ENCODE measurements at regions not wholly inside any gene's neighbourhood (a gene's known extent, or its start where the extent isn't known, plus 50 kb on each side); places are given as distances from the start of the nearest gene placed in this dataset.
"Not testable (repeated sequence)": the region's sequence is repeated elsewhere in the genome, so short reads cannot be mapped to it uniquely, and the experiment has no call there.

DNA sequence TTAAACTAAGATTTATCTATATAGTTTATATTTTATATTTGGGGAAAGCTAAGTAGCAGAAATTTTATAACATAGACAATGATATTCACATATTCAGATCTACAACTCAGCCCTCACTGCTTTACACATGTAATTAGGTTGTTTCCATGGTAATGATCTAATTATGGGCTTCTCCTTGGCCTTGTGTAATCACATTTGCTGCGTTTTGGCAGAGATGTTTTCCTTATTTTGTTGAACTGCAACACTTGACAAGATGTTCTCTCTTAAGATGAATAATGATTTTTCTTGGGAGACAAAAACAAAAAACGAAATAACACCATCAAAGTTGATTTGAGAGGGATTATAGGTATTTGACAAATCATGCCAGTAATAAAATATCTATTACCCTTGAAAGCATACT, 635.6 kb upstream of the TBL1XR1 start:
- no peak for DNase-seq

DNA sequence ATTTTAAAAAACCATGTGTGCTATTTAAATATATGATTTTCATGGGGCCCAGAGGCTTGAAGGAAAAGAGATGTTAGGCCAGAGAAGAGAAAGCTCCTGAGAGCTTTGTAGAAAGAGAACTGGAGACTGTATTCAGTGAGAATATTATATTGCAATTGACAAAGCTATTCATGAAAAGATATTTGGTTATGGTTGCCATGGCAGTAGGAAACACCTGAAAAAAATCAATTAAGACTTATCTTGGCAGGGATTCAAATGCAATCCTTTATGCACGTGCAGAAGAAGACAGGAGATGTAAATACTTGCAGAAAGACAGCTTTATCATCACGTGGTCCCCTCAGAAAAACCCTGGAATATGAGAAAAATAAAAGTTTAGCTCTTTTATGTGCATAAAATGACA, 636.0 kb upstream of the TBL1XR1 start:
- DNase-seq: no peak

DNA sequence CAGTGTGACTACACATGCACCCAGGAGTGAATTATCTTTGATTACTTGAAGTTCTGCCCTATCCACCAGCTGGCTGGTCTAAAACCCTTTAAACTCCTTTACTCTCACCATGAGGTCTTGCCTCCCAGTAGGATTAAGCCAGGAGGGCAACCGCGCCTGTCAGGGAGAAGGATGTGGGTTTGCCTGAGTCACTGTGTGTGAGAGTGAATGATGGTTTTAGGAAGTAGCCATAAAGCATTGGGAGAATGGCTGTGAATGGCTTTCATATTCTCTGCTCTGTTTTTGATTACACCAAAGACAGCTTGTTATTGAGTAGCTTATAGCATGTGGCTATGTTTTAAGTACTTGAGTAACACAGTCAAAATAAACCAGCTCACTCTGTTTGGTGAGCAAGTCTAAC, 637.7 kb upstream of the TBL1XR1 start:
- DNase-seq: peak; percentile 79 to 86

DNA sequence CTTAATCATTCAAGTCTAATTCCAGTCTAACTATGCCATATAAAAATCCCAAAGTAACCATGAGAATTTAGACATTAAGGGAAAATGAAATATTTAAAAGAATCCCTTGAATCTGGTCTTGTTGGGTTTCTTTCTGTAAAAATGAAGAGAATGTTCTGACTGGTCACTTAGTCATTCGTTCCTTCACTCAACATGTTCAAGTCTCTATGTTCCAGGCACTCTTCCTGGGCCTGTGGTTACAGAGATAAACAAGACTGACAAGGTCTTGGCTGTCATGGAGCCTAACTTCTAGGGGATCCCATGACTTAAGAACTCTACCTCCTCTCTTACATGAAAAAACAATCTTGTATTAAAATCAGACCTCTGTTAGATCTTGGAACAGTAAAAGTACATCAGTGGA, 638.6 kb upstream of the TBL1XR1 start:
- DNase-seq: no peak

DNA sequence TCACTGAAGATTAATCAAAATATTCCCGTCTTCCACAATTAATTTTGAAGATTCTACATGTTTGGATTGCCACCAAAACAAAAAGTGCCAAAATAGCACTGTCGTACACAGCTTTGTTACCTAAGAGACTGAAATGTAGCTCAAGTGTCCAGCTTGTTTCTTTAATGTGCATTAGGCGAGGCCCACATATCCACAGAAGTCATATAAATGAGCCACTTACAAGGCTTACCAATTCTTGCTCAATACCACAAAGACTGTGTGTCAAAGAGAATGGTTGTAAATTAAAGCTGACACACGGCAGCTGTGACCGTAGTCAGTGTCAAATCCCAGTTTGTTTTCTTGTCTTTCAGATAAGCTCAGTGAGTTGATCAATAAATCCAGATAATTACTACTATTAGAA, 639.4 kb upstream of the TBL1XR1 start:
- no peak for DNase-seq

DNA sequence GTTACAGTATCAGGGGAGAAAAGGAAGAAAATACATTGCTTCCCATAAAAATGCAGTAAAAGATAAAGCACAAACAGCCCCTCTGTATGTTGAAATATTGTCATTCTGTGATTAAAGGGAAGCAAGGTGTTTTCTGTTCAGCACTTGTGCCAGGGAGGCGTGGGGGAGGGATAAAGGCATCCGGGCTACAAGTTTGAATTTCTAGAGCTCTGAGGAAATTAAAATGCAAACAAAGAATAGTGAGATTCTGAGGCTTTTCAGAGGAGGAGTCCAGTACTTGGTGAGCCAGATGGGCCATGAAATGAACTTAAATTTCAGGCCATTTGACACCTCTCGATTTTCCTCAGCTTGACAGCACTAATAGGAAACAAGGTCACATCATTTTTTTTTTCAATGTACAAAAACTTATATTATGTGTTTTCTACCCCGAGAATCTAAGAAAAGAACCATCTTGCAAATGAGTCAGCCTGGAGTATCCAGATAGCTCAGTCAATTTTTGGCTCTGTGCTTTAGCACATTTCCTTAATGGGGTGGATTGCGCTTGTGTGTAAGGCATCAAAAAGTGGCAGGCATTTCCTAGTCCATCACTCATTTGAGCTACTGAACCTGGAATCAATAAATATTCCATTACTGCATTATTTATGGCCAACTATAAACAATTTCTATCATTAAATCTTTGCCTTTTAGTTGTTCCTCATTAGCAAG, 640.8 kb upstream of the TBL1XR1 start:
- no peak for DNase-seq

DNA sequence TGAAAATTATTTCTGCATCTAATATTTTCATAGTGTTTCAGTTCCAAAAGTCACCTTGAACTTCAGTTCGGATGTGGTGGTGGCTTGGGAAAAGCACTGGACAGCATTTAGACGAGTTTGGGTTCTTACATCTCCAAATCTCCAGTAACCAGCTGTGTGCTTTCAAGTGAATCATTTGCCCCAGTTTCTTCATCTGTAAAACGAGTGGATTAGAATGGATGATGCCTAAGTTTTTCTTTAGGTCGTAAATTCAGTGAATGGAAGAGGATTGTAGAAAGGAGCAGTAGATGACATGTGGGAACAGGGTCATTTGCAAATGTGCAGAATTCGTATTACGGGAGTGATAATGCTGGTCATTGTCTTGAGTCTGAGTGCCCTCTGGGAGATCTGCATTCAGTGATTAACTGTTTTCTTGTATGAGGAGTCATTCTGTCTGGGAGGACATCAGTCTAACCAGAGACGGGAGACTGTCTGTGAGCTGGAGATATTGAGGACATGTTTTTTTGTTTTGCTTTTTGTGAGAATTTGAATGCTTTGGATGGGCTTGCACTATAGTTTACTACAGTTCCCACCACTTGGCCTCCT, 641.6 kb upstream of the TBL1XR1 start:
- no peak for DNase-seq

DNA sequence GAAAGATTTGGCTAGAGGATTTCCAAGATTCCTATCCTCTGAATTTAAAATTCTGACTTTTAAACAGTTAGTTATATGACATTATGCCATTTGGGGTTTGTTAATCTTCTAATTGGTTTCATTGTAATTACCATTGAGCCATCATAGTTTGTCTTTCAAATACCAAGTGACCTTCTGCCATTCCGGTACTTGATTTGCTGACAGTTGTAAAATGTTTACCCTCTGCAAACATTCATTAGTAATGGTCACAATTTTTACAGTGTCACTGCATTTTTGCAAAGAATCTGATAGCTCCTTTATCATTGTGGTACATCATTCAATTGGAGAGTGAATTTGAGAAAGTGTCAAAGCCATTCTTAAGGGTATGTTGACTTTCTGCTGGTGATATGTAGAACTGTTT, 645.0 kb upstream of the TBL1XR1 start:
- DNase-seq: no peak

DNA sequence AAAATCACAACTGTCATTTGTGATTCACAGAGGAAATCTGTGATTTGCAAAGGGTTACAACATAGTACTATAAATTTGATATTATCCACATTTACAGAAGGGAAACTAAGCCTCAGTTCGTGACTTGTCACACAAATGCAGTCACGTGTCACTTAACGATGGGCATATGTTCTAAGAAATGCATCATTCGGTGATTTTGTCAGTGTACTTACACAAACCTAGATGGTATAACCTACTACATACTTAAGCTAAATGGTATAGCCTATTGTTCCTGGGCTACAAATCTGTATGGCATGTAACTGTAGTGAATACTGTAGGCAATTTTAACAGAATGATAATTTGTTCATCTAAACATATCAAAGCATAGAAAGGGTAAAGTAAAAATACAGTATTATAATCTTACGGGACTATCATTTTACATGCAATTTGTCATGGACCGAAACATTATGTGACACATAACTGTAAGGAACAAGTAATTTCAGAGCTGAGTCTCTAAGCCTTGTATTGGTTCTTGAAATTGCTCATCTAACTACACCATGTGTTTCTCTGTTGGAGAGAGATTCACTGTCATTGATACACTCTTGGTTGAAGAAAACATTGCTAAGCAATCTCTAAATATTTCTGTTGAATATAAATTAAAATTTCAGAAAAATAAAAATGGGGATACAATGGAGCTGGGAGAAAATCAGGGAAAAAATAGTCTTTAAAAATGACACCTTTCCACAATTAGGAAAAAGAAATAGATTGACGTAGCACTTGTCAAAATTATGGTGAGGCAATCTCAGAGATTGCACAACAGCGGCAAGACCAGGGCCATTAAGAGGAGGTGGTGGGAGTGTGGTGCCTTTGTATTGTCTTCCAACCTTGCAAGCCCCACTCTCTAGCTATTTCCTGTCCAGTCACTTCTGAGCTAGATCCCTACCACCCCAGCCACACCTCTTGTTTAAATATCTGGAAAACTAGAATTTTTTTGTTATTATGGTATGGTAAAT, 645.8 kb upstream of the TBL1XR1 start:
- no peak for DNase-seq

DNA sequence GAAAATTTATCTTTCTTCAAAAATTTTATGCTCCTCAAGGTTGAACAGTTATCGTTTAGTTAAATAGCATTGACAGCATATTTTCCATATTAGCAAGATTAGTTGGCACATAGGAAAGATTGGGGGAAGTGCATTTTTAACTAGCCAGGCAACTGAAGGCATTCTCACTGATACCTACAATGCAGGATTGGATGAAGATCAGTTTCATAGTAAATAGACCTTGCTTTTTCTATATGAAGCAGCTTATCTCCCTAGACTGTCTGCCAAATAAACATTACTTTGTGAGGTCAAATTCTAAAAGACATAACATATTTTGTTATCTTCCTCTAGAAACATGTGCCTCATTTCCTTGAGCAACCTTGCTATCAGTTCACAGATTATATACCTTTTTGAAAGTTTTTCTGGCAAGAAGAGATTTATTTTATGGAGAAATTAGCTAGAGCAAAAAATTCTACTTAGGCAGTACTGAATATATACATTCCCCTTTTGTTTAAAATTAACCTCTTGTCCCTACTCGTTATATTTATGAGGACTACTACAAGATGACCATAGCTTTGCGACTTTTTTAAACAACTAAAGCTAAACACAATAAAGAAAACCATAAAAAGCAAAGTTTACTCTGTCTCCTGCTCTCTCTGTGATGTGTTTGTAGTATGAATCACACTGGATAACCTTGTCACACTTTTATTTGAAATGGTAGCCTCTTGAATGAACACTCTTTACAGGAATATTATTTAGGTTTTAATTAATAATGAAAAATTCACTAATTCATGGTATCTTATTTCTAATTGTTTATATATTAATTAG, 654.9 kb upstream of the TBL1XR1 start:
- no peak for DNase-seq

DNA sequence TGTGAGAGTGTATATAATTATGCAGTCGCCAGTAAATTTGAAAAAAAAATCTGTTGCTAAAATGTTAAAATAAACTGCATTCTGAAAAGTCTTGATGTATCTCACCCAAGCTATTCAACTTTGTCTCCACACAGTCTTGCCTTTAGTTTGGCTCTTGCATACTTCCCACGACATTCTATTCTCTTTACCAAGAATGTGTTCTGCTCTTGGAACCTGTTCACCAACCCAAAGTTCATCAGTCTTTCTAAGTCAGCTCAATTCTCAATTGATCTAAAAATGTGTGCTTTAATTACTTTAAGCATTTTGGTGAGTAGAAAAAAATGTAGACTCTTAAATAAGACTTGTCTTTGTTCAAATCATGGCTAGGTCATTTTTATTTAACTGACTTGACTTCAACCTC, 657.7 kb upstream of the TBL1XR1 start:
- no peak for DNase-seq

DNA sequence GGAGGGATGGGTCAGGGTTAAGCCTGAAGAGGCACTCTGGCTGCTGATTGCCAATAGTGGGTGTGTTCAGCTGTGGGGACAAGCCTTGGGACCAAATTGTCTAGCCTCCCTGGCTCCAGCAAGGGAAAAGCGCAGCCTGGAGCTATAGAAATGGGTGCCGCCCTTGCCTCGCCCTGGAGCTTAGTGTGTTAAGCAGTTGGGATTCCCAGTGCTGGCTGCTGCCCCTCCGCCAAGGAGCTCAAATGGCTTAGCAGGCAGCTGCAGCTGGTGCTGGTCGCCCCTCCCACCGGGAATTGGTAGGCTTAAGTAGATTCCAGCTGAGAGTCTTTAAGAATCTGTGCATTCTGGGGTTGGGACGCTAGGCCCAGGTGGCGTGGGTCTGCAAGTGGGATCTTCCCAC, 662.9 kb upstream of the TBL1XR1 start:
- no peak for DNase-seq

DNA sequence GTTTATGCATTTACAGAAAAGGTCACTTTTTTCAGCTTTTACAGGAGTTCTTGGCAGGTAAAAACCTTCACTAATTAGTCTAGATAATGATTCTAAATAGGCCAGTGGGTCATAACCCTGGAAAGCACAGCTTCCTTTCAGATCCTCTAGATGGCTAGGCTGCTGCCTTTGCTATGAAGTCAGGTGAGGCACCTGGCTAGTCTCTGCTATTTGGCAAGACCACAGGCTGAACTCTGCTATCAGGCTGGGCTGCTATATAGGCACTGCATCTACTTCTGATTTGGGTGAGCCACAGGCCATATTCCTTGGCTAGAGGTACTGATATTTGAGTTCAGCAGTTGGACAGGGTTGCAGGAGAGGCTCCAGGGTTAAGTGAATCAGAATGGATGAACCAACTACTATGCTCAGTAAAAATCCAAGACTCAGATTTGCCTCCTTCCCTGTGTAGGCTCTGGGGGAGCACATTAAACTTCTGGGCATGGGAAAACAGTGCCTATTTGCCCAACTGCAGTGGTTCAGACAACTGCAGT, 665.7 kb upstream of the TBL1XR1 start:
- DNase-seq: no peak

DNA sequence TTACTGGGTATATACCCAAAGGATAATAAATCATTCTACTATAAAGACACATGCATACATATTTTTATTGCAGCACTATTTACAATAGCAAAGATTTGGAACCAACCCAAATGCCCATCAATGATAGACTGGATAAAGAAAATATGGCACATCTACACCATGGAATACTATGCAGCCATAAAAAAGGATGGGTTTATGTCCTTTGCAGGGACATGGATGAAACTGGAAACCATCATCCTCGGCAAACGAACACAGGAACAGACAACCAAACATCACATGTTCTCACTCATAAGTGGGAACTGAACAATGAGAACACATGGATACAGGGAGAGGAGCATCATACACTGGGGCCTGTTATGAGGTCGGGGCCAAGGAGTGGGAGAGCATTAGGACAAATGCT, 665.0 kb upstream of the KCNMB2 start:
- DNase-seq: not testable (repeated sequence)

DNA sequence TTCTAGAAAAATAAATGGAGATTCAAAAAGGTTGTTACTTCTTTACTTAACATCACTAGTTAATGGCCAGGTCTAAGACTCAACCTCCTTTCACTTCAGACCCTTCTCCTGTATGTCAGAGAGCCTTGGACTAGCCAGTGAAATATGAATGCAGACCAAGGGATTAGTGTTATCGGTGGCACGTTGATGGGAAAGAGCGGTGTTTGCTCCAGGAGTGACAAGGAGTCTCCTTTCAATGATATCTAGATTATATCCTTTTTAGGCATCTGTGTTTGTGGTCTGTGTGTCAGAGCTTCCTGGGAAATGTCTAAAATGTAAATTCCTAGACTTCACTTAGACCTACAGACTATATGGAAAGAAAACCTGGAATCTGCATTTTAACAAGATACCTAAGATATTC, 658.0 kb upstream of the KCNMB2 start:
- no peak for DNase-seq

DNA sequence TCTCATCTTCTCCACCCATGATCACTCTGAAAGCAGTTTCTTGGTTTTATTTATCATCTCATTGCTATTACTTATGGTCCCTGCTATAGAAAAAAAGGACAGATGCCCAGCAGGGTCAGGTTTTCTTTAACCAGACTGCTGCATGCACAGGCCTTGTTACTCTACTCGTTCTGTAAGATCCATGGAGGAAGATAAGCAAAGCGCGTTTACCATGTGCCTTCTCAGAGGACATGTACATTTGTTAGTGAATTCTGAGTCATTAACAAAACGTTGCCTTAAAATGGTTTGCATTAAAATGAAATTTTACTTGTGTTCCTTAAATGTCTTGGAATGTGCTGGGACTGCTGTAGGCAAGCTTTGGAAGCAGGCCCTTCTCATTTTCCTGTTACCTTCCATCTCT, 657.3 kb upstream of the KCNMB2 start:
- DNase-seq: no peak

DNA sequence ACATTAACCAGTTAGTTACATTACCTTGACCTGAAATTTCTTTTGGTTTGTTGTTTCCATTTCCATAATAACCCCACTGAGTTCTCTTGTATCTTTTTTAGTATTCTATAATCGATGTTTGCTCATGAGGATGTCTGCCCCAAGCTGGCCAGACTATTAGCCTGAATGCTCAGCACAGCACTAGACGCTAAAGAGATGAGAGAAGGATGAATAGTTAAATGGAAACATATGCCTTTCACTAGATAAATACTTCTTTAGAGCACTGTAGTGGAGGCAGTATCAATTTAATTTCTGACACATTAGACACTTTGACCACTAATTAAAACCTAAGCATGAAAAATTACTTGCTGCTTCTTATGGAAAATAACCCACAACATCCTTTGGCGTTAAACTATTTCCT, 654.9 kb upstream of the KCNMB2 start:
- DNase-seq: no peak

DNA sequence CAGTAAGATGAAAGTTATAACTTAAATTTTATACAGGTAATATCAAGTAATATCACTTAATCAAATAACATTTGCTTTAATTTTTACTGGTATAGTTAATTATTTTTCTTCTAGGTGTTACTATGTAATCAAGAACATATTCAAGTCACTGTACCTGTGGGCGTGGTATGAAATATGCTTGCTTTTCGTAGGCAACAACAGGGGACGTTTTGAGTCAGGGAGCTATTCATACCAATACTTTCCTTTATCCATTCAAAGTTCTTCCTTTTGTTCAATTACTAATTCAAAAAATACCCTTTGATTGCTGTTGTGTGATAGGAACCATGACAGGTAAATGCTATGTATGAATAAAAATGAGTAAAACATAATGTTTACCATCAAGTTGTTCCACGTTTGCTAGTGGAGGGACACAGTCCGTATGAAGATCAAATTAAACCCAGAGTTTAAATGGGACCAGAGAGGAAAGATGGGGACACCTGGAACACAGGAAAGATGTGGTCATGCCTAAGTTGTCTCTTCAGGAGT, 654.0 kb upstream of the KCNMB2 start:
- no peak for DNase-seq

DNA sequence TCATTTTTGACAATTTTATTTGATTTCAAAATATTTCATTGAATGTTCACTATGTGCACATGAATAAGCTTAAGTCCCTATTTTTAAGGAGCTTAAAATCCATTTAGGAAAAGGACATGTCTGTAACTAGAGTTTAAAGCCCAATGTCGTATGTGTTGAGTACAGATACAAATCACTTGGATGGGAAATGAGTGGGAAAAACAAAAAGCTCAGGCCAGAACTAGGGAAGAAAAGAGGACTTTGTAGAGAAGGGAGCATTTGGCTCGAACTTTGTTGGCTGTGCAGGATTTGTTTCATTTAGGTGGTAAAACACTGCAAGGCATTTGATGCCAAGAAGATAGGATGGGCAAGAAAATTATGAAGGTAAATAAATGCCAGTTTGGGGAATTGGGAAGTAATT, 653.1 kb upstream of the KCNMB2 start:
- no peak for DNase-seq

DNA sequence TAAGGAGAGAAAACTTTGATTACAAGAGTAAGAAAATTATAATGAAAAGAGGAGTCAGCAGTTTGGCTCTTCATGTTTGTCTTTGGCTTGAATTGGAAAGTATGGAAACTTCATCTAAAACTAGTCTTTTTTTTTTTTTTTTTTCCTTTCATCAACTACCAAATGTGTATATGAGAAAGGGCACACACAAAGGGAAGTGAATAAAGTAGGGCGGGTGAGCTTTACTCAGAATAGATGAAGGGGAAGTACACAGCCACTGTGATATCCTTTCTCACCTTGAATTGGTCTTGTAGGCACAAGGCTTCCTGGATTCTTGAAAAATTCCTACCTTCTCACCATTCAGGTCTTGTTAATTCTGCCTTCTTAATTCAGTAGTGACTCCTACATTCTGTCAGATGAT, 652.3 kb upstream of the KCNMB2 start:
- DNase-seq: no peak

DNA sequence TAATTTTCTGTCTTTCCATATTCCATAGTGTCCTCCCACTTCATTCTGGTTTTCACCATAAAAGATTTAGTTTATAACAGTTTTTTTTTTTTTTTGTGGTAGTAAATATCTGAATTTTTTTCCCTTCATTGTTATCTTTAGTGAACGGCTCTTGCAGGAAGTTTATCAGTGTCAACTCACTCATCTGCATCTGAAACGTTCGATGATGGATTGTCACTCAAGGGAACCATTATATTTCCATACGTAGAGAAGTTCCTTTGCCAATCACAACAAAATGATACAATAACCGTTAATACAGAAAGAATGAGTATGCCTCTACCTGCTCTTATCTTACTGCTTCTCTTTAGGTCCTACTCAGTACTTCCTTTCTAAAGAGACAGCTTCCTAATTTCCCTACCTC, 651.2 kb upstream of the KCNMB2 start:
- no peak for DNase-seq

DNA sequence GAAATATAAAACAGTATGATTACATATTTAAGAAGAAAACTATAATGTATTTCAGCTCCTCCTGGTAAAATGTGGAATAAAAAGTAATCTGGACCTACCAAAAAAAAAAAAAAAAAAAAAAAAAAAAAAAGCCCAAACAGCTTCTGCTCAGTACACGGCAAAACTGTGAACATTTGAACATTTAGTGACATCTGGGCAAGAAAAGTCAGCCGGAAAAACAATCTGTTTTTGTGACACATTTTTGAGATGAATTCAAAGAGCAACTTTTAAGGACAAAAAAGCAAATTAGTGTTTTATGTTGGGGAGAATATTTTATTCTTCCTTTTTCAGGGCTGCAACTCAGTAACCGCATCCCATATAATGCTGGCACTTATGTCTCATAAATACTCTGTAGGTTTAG, 649.7 kb upstream of the KCNMB2 start:
- DNase-seq: no peak

DNA sequence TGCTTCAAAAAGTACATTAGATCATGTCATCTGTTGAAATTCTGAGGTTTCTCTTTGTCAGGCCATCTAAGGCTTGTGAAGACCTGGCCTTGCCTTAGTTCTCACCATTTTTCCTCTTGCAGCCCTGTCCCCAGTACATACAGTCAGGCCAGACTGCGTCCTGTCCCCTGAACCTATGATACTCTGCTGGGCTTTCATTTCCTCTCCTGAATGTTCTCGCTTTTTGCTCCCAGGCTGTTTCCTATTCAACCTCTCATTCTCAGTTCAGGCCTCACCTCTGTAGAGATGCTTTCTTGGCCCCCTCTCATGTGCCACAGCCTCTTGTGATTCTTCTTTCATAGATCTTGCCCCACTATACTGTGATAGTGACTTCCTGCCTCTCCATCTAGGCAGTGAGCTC, 648.8 kb upstream of the KCNMB2 start:
- DNase-seq: no peak

Data from Kasumi-1 (cell line).